ENCODE measurements at regions not wholly inside any gene's neighbourhood (a gene's known extent, or its start where the extent isn't known, plus 50 kb on each side); places are given as distances from the start of the nearest gene placed in this dataset.

- no peak overlapping the region for H3K27ac Mint-ChIP-seq (ENCODE audit: unreplicated experiment)
- no peak for FAIRE-seq
- peaks cover 46% of the 10 kb centered on the region for H3K4me1 Mint-ChIP-seq (ENCODE audit: low read depth, unreplicated experiment)
These were observed 315.6 kb upstream of the THBS1 start for GRCh38 chr15:39265261-39265660.

DNA sequence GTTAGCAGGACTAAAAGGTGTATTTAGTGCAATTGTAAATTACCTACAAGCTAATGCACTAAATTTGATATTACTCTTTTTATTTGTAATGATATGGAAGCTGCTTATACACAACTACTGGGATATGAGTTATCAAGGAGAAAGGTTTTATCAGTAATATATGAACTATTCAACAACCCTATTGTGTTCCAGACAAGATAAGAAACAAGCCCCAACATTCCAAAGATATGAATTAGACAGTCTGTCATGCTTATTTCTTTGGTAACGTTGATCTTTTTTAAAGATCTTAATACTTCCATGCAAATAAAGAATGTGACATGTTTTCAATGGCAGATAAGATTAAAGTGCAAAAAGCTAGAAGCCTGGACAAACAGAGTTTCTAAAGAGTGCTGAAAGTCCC, 314.0 kb upstream of the THBS1 start:
- no peak for TF ChIP-seq EZH2 (IDR thresholded peaks at IDR 0.05; ENCODE audit: insufficient read depth, low read length)
- TF ChIP-seq, protein P1, sequence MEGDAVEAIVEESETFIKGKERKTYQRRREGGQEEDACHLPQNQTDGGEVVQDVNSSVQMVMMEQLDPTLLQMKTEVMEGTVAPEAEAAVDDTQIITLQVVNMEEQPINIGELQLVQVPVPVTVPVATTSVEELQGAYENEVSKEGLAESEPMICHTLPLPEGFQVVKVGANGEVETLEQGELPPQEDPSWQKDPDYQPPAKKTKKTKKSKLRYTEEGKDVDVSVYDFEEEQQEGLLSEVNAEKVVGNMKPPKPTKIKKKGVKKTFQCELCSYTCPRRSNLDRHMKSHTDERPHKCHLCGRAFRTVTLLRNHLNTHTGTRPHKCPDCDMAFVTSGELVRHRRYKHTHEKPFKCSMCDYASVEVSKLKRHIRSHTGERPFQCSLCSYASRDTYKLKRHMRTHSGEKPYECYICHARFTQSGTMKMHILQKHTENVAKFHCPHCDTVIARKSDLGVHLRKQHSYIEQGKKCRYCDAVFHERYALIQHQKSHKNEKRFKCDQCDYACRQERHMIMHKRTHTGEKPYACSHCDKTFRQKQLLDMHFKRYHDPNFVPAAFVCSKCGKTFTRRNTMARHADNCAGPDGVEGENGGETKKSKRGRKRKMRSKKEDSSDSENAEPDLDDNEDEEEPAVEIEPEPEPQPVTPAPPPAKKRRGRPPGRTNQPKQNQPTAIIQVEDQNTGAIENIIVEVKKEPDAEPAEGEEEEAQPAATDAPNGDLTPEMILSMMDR (IDR thresholded peaks at IDR 0.05; ENCODE audit: insufficient read depth, low read depth, low read length): no peak
- FAIRE-seq: no peak
- peaks cover 27% of the 10 kb centered on the region for H3K4me1 ChIP-seq (ENCODE audit: insufficient read depth, low read length)
- H3K9me3 Mint-ChIP-seq (ENCODE audit: unreplicated experiment): peaks cover 4% of the 10 kb centered on the region
- no peak overlapping the region for H2AFZ ChIP-seq (ENCODE audit: low read depth, low read length)
- H3K27me3 ChIP-seq (ENCODE audit: insufficient read depth, low read length): no peaks in the 10 kb centered on the region
- no peak overlapping the region for H3K4me3 Mint-ChIP-seq (ENCODE audit: unreplicated experiment)
- no peaks in the 10 kb centered on the region for H4K20me1 ChIP-seq (ENCODE audit: insufficient read depth, low read length)
- no peaks in the 10 kb centered on the region for H3K79me2 ChIP-seq (ENCODE audit: insufficient read depth, low read length)
- no peaks in the 10 kb centered on the region for H3K36me3 ChIP-seq (ENCODE audit: insufficient read depth, low read length)
- H3K4me3 ChIP-seq (ENCODE audit: insufficient read depth, low read depth, low read length): no peak overlapping the region
- H3K9ac ChIP-seq (ENCODE audit: low read length): no peak overlapping the region
- H3K36me3 Mint-ChIP-seq (ENCODE audit: low read depth, unreplicated experiment): no peaks in the 10 kb centered on the region
- H3K27ac ChIP-seq (ENCODE audit: low read depth, low read length): no peak overlapping the region
- peaks cover 49% of the 10 kb centered on the region for H3K4me1 Mint-ChIP-seq (ENCODE audit: low read depth, unreplicated experiment)
- H3K4me2 ChIP-seq (ENCODE audit: low read length): no peak overlapping the region
- no peaks in the 10 kb centered on the region for H3K27me3 Mint-ChIP-seq (ENCODE audit: low read depth, unreplicated experiment)
- no peak for DNase-seq (ENCODE audit: low read depth)
- no peaks in the 10 kb centered on the region for H3K9me3 ChIP-seq (ENCODE audit: insufficient read depth, low read depth, low read length)
- peak overlapping the region; percentile 62 for H3K27ac Mint-ChIP-seq (ENCODE audit: unreplicated experiment)

More at GRCh38 chr15:39265261-39265660, 315.6 kb upstream of the THBS1 start:
- Histone ChIP-seq H3K36me3 (ENCODE audit: insufficient read depth, low read length) (no peaks in the 10 kb centered on the region), H3K4me1 (ENCODE audit: insufficient read depth, low read length) (peaks cover 20% of the 10 kb centered on the region), H3K27ac (ENCODE audit: low read depth, low read length) (no peak overlapping the region), H3K9ac (ENCODE audit: low read length) (no peak overlapping the region), H3K9me3 (ENCODE audit: insufficient read depth, low read depth, low read length) (no peaks in the 10 kb centered on the region), H2AFZ (ENCODE audit: low read depth, low read length) (no peak overlapping the region), H3K4me2 (ENCODE audit: low read length) (no peak overlapping the region), H3K79me2 (ENCODE audit: insufficient read depth, low read length) (no peaks in the 10 kb centered on the region), H4K20me1 (ENCODE audit: insufficient read depth, low read length) (no peaks in the 10 kb centered on the region), H3K4me3 (ENCODE audit: insufficient read depth, low read depth, low read length) (no peak overlapping the region), H3K27me3 (ENCODE audit: insufficient read depth, low read length) (no peaks in the 10 kb centered on the region)
- TF ChIP-seq EZH2 (IDR thresholded peaks at IDR 0.05; ENCODE audit: insufficient read depth, low read length): no peak
- TF ChIP-seq, protein P1 (IDR thresholded peaks at IDR 0.05; ENCODE audit: insufficient read depth, low read depth, low read length): no peak
- Mint-ChIP-seq H3K4me3 (ENCODE audit: unreplicated experiment) (no peak overlapping the region), H3K27me3 (ENCODE audit: low read depth, unreplicated experiment) (no peaks in the 10 kb centered on the region), H3K9me3 (ENCODE audit: unreplicated experiment) (peaks cover 4% of the 10 kb centered on the region), H3K36me3 (ENCODE audit: low read depth, unreplicated experiment) (no peaks in the 10 kb centered on the region)
- DNase-seq (ENCODE audit: low read depth): no peak

DNA sequence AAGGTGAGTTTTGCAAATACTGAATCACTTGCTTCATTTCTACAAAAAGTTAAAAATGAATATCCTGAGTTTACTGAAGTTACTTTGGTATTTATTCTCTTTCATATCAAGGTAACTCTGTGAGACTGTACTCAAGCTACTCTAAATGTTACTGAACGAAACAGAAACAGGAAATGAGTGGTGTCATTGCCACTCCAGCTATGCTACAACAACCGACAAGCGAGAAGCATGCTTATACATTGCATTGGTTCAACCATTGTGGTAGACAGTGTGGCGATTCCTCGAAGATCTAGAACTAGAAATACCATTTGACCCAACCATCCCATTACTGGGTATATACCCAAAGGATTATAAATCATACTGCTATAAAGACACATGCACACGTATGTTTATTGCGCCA, 313.2 kb upstream of the THBS1 start:
- TF ChIP-seq EZH2 (IDR thresholded peaks at IDR 0.05; ENCODE audit: insufficient read depth, low read length): no peak
- TF ChIP-seq, protein P1 (IDR thresholded peaks at IDR 0.05; ENCODE audit: insufficient read depth, low read depth, low read length): no peak
- FAIRE-seq: no peak
- no peak for DNase-seq (ENCODE audit: low read depth)
- no peaks in the 10 kb centered on the region for H3K27me3 Mint-ChIP-seq (ENCODE audit: low read depth, unreplicated experiment)
- no peaks in the 10 kb centered on the region for H3K36me3 Mint-ChIP-seq (ENCODE audit: low read depth, unreplicated experiment)
- no peak overlapping the region for H2AFZ ChIP-seq (ENCODE audit: low read depth, low read length)
- no peaks in the 10 kb centered on the region for H3K9me3 ChIP-seq (ENCODE audit: insufficient read depth, low read depth, low read length)
- H3K27ac Mint-ChIP-seq (ENCODE audit: unreplicated experiment): no peak overlapping the region
- H3K4me3 Mint-ChIP-seq (ENCODE audit: unreplicated experiment): no peak overlapping the region
- peaks cover 7% of the 10 kb centered on the region for H3K9me3 Mint-ChIP-seq (ENCODE audit: unreplicated experiment)
- no peaks in the 10 kb centered on the region for H3K27me3 ChIP-seq (ENCODE audit: insufficient read depth, low read length)
- H3K4me1 ChIP-seq (ENCODE audit: insufficient read depth, low read length): peaks cover 27% of the 10 kb centered on the region
- H4K20me1 ChIP-seq (ENCODE audit: insufficient read depth, low read length): no peaks in the 10 kb centered on the region
- no peak overlapping the region for H3K9ac ChIP-seq (ENCODE audit: low read length)
- H3K79me2 ChIP-seq (ENCODE audit: insufficient read depth, low read length): no peaks in the 10 kb centered on the region
- no peak overlapping the region for H3K4me3 ChIP-seq (ENCODE audit: insufficient read depth, low read depth, low read length)
- H3K4me1 Mint-ChIP-seq (ENCODE audit: low read depth, unreplicated experiment): peaks cover 48% of the 10 kb centered on the region
- peak overlapping the region; percentile 9 for H3K27ac ChIP-seq (ENCODE audit: low read depth, low read length)
- H3K4me2 ChIP-seq (ENCODE audit: low read length): no peak overlapping the region
- H3K36me3 ChIP-seq (ENCODE audit: insufficient read depth, low read length): no peaks in the 10 kb centered on the region
